ENCODE measurements at regions not wholly inside any gene's neighbourhood (a gene's known extent, or its start where the extent isn't known, plus 50 kb on each side); places are given as distances from the start of the nearest gene placed in this dataset.

GRCh38 chr11:128271401-128271800 is 316.0 kb downstream of the ETS1 start:
- H3K27me3 ChIP-seq (ENCODE audit: insufficient read depth), result no peaks in the 10 kb centered on the region
- H3K9ac ChIP-seq, result no peak overlapping the region
- H3K9me3 ChIP-seq, result no peaks in the 10 kb centered on the region
- no peaks in the 10 kb centered on the region; the same call in 1 of the 2 replicates for H3K9me2 ChIP-seq
- TF ChIP-seq FOXM1 (IDR thresholded peaks at IDR 0.05; ENCODE audit: low read depth) (no peak), TAF1 (IDR thresholded peaks at IDR 0.05; ENCODE audit: borderline replicate concordance, low read depth, low read length) (no peak)
- TF ChIP-seq, protein P1, sequence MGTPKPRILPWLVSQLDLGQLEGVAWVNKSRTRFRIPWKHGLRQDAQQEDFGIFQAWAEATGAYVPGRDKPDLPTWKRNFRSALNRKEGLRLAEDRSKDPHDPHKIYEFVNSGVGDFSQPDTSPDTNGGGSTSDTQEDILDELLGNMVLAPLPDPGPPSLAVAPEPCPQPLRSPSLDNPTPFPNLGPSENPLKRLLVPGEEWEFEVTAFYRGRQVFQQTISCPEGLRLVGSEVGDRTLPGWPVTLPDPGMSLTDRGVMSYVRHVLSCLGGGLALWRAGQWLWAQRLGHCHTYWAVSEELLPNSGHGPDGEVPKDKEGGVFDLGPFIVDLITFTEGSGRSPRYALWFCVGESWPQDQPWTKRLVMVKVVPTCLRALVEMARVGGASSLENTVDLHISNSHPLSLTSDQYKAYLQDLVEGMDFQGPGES (IDR thresholded peaks at IDR 0.05; ENCODE audit: low read depth, low read length), result no peak
- no peaks in the 10 kb centered on the region for H3K36me3 ChIP-seq (replicated peaks in 1 of 2; ENCODE audit: control insufficient read depth in 1 of 2, insufficient read depth in 2 of 2, low read length in 1 of 2)
- H3K27ac ChIP-seq (ENCODE audit: low read depth in 2 of 2, low read length in 1 of 2), result no peak overlapping the region
- no peak overlapping the region; the same call in 1 of the 2 replicates for H2AFZ ChIP-seq (ENCODE audit: low read depth)
- H3F3A ChIP-seq (replicated peaks; ENCODE audit: insufficient read depth), result peaks cover 1% of the 10 kb centered on the region
- H3K4me2 ChIP-seq, result no peak overlapping the region
- WGBS (ENCODE audit: low lambda C conversion rate), result 100% methylated on average over 1 of the region's 1 CpG
- POLR2A ChIA-PET, result no interaction called here
- no peaks in the 10 kb centered on the region for H3K79me2 ChIP-seq (ENCODE audit: insufficient read depth)
- DNase-seq, result no peak
- H3K4me1 ChIP-seq (ENCODE audit: control insufficient read depth in 1 of 2, insufficient read depth in 2 of 2, low read depth in 1 of 2, low read length in 1 of 2), result no peaks in the 10 kb centered on the region; a peak in 1 of 4 replicates
- H3K4me3 ChIP-seq (ENCODE audit: low read depth in 2 of 2, low read length in 1 of 2), result no peak overlapping the region
- H4K20me1 ChIP-seq (ENCODE audit: insufficient read depth), result no peaks in the 10 kb centered on the region
- CTCF ChIA-PET, result interaction anchor here (0.8 to 1.4 kb wide), 2 partner anchors 11 to 114 kb away, joined by 3 to 4 read pairs; no protein-coding TSS in a partner anchor

DNA sequence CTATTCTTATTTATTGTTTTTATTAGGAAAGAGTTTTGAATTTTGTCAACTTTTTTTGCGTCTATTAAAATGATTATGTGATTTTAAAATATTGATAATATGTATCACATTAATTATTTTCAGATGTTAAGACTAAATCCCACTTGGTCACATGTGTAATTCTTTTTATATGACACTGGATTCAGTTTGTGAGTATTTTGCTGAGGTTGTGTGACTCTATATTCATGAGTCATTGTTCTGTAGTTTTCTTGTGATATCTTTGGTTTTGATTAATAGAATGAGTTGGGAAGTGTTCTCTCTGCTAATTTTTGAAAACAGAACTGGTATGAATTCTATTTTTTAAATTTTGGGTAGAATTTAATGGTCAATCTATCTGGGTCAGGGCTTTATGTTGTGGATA is 317.9 kb downstream of the ETS1 start:
- Histone ChIP-seq H3F3A (replicated peaks; ENCODE audit: insufficient read depth) (no peaks in the 10 kb centered on the region), H2AFZ (ENCODE audit: low read depth) (no peak overlapping the region), H3K36me3 (replicated peaks in 1 of 2; ENCODE audit: control insufficient read depth in 1 of 2, insufficient read depth in 2 of 2, low read length in 1 of 2) (no peaks in the 10 kb centered on the region), H3K9me3 (no peaks in the 10 kb centered on the region), H3K27me3 (ENCODE audit: insufficient read depth) (no peaks in the 10 kb centered on the region), H4K20me1 (ENCODE audit: insufficient read depth) (no peaks in the 10 kb centered on the region), H3K4me3 (ENCODE audit: low read depth in 2 of 2, low read length in 1 of 2) (no peak overlapping the region), H3K4me2 (no peak overlapping the region), H3K9me2 (no peaks in the 10 kb centered on the region; the same call in 1 of the 2 replicates), H3K9ac (no peak overlapping the region), H3K79me2 (ENCODE audit: insufficient read depth) (no peaks in the 10 kb centered on the region), H3K4me1 (ENCODE audit: control insufficient read depth in 1 of 2, insufficient read depth in 2 of 2, low read depth in 1 of 2, low read length in 1 of 2) (no peaks in the 10 kb centered on the region; a peak in 1 of 4 replicates), H3K27ac (ENCODE audit: low read depth in 2 of 2, low read length in 1 of 2) (no peak overlapping the region)
- no peak for DNase-seq
- TF ChIP-seq MAX (IDR thresholded peaks at IDR 0.05; ENCODE audit: low read depth), result no peak
- no peak for TF ChIP-seq SIN3A (IDR thresholded peaks at IDR 0.05; ENCODE audit: borderline replicate concordance, low read depth, low read length)
- no peak for TF ChIP-seq RXRA (IDR thresholded peaks at IDR 0.05; ENCODE audit: borderline replicate concordance, low read depth)
- TF ChIP-seq JUND (IDR thresholded peaks at IDR 0.05), result no peak
- TF ChIP-seq USF2 (IDR thresholded peaks at IDR 0.05; ENCODE audit: borderline replicate concordance, low read depth, low read length), result no peak
- TF ChIP-seq EP300 (IDR thresholded peaks at IDR 0.05; ENCODE audit: borderline replicate concordance in 1 of 2, low read depth in 1 of 2, low read length in 1 of 2), result no peak
- TF ChIP-seq GATA2 (CRISPR knock-in tag; IDR thresholded peaks at IDR 0.05), result no peak
- TF ChIP-seq ELF1 (IDR thresholded peaks at IDR 0.05), result no peak
- no peak for TF ChIP-seq GABPA (IDR thresholded peaks at IDR 0.05; ENCODE audit: low read depth)
- no peak for TF ChIP-seq RFX5 (IDR thresholded peaks at IDR 0.05; ENCODE audit: low read length)
- TF ChIP-seq, protein P1 (IDR thresholded peaks at IDR 0.05; ENCODE audit: low read depth, low read length), result no peak
- TF ChIP-seq SMC3 (IDR thresholded peaks at IDR 0.05; ENCODE audit: low read depth, low read length), result no peak
- no peak for TF ChIP-seq PBX3 (IDR thresholded peaks at IDR 0.05)
- no peak for TF ChIP-seq CTCF (IDR thresholded peaks at IDR 0.05)
- TF ChIP-seq TAF1 (IDR thresholded peaks at IDR 0.05; ENCODE audit: borderline replicate concordance, low read depth, low read length), result no peak
- TF ChIP-seq, protein P2, sequence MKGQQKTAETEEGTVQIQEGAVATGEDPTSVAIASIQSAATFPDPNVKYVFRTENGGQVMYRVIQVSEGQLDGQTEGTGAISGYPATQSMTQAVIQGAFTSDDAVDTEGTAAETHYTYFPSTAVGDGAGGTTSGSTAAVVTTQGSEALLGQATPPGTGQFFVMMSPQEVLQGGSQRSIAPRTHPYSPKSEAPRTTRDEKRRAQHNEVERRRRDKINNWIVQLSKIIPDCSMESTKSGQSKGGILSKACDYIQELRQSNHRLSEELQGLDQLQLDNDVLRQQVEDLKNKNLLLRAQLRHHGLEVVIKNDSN (IDR thresholded peaks at IDR 0.05; ENCODE audit: borderline replicate concordance, low read depth), result no peak
- TF ChIP-seq NRF1 (IDR thresholded peaks at IDR 0.05; ENCODE audit: low read depth, low read length), result no peak
- no peak for TF ChIP-seq POLR2AphosphoS5 (IDR thresholded peaks at IDR 0.05; ENCODE audit: low read depth, low read length)
- TF ChIP-seq CHD2 (IDR thresholded peaks at IDR 0.05; ENCODE audit: low read length, partially characterized antibody), result no peak
- POLR2A ChIA-PET, result no interaction called here
- WGBS (ENCODE audit: low lambda C conversion rate), result 96% methylated on average over 1 of the region's 1 CpG
- CTCF ChIA-PET, result interaction anchor here (1.0 to 1.7 kb wide), 2 partner anchors 15 to 81 kb away, joined by 3 read pairs; no protein-coding TSS in a partner anchor

Data from SK-N-SH (cell line).